ENCODE measurements at regions not wholly inside any gene's neighbourhood (a gene's known extent, or its start where the extent isn't known, plus 50 kb on each side); places are given as distances from the start of the nearest gene placed in this dataset.

- H2BK20ac ChIP-seq (ENCODE audit: low read depth, low read length) = no peak overlapping the region
- no peak overlapping the region for H2BK120ac ChIP-seq (ENCODE audit: low read depth, low read length)
- H3K9ac ChIP-seq (ENCODE audit: low read depth, low read length) = no peak overlapping the region
- ChIA-PET POLR2A (ENCODE audit: unreplicated experiment) (no interaction called here), CTCF (no interaction called here)
- no peaks in the 10 kb centered on the region for H3K9me1 ChIP-seq (ENCODE audit: insufficient read depth, low read length)
- no peak overlapping the region for H2AFZ ChIP-seq (replicated peaks; ENCODE audit: low read length, poor library complexity)
- H3K4me1 ChIP-seq (ENCODE audit: control insufficient read depth, insufficient read depth, low read length) = no peaks in the 10 kb centered on the region
- no peak for TF ChIP-seq RFX5 (IDR thresholded peaks at IDR 0.05; ENCODE audit: low read depth, low read length)
- TF ChIP-seq CHD1 (IDR thresholded peaks at IDR 0.05; ENCODE audit: low read depth, low read length) = no peak
- no peak for TF ChIP-seq FOS (IDR thresholded peaks at IDR 0.05; ENCODE audit: low read depth, low read length)
- no peak for TF ChIP-seq CEBPB (IDR thresholded peaks at IDR 0.05; ENCODE audit: low read depth, low read length)
- TF ChIP-seq ELK1 (IDR thresholded peaks at IDR 0.05; ENCODE audit: borderline replicate concordance, low read depth, low read length) = no peak
- TF ChIP-seq CTCF (conservative IDR thresholded peaks at IDR 0.05; ENCODE audit: low read depth, low read length) = no peak
- no peak for TF ChIP-seq USF2 (IDR thresholded peaks at IDR 0.05; ENCODE audit: low read depth, low read length)
- TF ChIP-seq BHLHE40 (IDR thresholded peaks at IDR 0.05; ENCODE audit: low read depth, low read length) = no peak
- no peak overlapping the region for H3K23ac ChIP-seq (ENCODE audit: low read depth, low read length)
- no peak overlapping the region for H4K8ac ChIP-seq (ENCODE audit: low read depth in 2 of 2, low read length in 2 of 2)
- no peak overlapping the region for H3K14ac ChIP-seq (replicated peaks; ENCODE audit: low read depth, low read length)
- H3K9me3 ChIP-seq (ENCODE audit: control insufficient read depth, insufficient read depth, low read length) = no peaks in the 10 kb centered on the region
- no peak overlapping the region for H3K4me2 ChIP-seq (ENCODE audit: low read depth, low read length)
- no peak overlapping the region for H2BK15ac ChIP-seq (ENCODE audit: low read depth, low read length)
- H2AK9ac ChIP-seq (replicated peaks; ENCODE audit: low read depth, low read length, poor library complexity) = no peak overlapping the region
- BruUV-seq (replicated peaks) = no TSS peak
- no peak overlapping the region for H4K5ac ChIP-seq (ENCODE audit: low read depth, low read length)
- ATAC-seq (ENCODE audit: low read depth) (no peak), DNase-seq (no peak)
- H4K20me1 ChIP-seq (ENCODE audit: insufficient read depth, low read length) = no peaks in the 10 kb centered on the region
- no peak overlapping the region for H3K4ac ChIP-seq (ENCODE audit: low read depth, low read length)
- intact Hi-C loops (cut with micrococcal nuclease) (no loop called here), in situ Hi-C loops (cut with MboI; ENCODE audit: low sequenced_read_pairs) (no loop called here), dilution Hi-C loops (cut with HindIII; ENCODE audit: low sequenced_read_pairs, unreplicated experiment) (no loop called here)
- no peak overlapping the region for H3K18ac ChIP-seq (ENCODE audit: low read depth, low read length)
- H2BK5ac ChIP-seq (ENCODE audit: low read depth, low read length, poor library complexity, severe bottlenecking) = no peak overlapping the region
- no peak overlapping the region for H4K91ac ChIP-seq (ENCODE audit: insufficient read depth, low read depth, low read length)
- no peaks in the 10 kb centered on the region for H3K36me3 ChIP-seq (ENCODE audit: control insufficient read depth, insufficient read depth, low read length)
- WGBS, 2 experiments (ENCODE audit: extremely low coverage in 2 of 2, insufficient read length in 1 of 2) = no CpG with 5 or more reads among the region's 2 CpGs
- H3K4me3 ChIP-seq (ENCODE audit: insufficient read depth, low read depth, low read length) = no peak overlapping the region
- H3K27ac ChIP-seq (ENCODE audit: insufficient read depth, low read length) = no peak overlapping the region
- H3K27me3 ChIP-seq (ENCODE audit: control insufficient read depth, insufficient read depth, low read length) = no peaks in the 10 kb centered on the region; the same call in 1 of the 2 replicates
- no peak overlapping the region for H2AK5ac ChIP-seq (ENCODE audit: low read depth, low read length)
- no peaks in the 10 kb centered on the region for H3K79me1 ChIP-seq (ENCODE audit: low read depth in 1 of 2, low read length in 2 of 2)
- H3K56ac ChIP-seq (ENCODE audit: extremely low read depth, insufficient read depth, low read length) = no peak overlapping the region
These were observed 156.4 kb downstream of the PPARGC1A start for GRCh38 chr4:23733476-23733875.
